ENCODE measurements at regions not wholly inside any gene's neighbourhood (a gene's known extent, or its start where the extent isn't known, plus 50 kb on each side); places are given as distances from the start of the nearest gene placed in this dataset.
"Not testable (repeated sequence)": the region's sequence is repeated elsewhere in the genome, so short reads cannot be mapped to it uniquely, and the experiment has no call there.

- DNase-seq (ENCODE audit: low spot score), result no peak
Observed at GRCh38 chr5:153367466-153367865, 123.0 kb upstream of the GRIA1 start.

GRCh38 chr5:153372425-153373129 is 117.9 kb upstream of the GRIA1 start:
- DNase-seq (ENCODE audit: low spot score), result no peak

DNA sequence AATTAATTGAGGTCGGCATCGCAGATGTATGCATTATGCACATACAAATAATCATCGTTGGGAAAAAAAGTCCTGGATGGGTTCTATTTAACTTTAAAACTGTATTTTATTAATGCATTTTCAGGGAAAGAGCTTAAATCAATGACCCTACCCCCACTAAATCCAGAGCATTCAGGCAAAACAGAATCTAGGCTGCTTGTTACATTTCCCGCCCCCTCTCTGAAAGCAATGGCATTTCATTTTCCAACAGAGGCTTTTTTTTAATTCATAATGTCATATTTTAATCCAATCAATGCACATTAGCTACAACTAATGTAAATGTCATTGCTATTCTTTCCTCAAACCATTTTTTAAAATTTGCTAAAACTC is 117.4 kb upstream of the GRIA1 start:
- no peak for DNase-seq (ENCODE audit: low spot score)

GRCh38 chr5:153381630-153382029 is 108.8 kb upstream of the GRIA1 start:
- DNase-seq (ENCODE audit: low spot score), result not testable (repeated sequence)

DNA sequence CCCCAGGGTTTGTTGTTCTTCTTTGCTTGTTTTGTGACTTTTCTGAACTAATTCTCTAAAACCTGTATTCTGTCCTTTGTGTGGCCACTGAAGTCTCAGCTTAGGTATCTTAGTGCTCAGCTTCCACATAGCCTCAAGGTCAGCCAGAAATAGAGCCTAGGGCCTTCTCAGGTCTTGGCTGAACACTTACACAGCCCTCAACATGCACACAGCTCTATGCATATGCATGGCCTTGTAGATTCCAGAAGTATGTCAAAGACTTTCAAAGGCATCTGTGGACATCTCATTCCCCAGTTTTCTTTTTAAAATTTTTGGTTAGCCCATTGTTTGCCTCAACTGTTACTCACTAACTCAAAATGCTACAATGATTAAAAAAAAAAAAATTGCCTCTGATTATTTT is 99.9 kb upstream of the GRIA1 start:
- DNase-seq (ENCODE audit: low spot score), result no peak

GRCh38 chr5:153399595-153399994 is 90.9 kb upstream of the GRIA1 start:
- DNase-seq (ENCODE audit: low spot score), result no peak

- DNase-seq (ENCODE audit: low spot score), result no peak
Observed at GRCh38 chr5:153400931-153401330, 89.5 kb upstream of the GRIA1 start.

DNA sequence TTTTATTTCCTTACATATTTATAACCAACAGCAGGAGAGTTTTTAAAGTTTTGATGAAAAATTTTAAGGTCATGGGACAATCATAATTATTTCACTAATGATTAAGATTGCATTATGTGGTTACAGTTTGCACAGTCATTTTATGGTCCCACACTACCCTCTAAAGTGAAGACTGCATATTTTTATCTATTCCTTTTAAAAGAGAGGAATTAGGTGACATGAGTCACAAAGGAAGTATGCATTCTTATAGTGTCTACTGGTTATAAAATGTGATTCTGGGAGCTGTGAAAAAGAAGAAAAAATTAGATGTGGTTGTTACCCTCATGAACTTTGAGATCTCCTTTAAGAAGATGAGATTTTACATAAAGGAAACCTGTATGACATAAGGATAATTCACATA is 87.9 kb upstream of the GRIA1 start:
- DNase-seq (ENCODE audit: low spot score), result no peak

DNA sequence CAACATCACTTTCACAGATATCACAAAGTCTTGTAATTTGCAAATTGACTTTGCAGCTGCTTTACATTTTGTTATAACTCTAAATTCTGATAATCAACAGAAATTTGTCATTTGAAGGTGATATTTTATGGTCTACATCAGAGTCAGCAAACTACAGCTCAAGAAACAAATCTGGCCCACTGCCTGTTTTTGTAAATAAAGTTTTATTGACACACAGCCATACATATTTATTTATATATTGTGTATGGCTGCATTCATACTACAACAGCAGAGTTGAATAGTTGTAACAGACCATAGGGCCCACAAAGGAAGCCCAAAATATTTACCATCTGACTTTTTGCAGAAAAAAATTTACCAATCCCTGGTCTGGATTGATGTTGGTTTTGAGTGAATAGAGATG is 87.0 kb upstream of the GRIA1 start:
- no peak for DNase-seq (ENCODE audit: low spot score)

GRCh38 chr5:153404747-153405146 is 85.7 kb upstream of the GRIA1 start:
- no peak for DNase-seq (ENCODE audit: low spot score)

- no peak for DNase-seq (ENCODE audit: low spot score)
Observed at GRCh38 chr5:153421676-153422075, 68.8 kb upstream of the GRIA1 start.

- DNase-seq (ENCODE audit: low spot score), result no peak
Observed at GRCh38 chr5:153425914-153426313, 64.6 kb upstream of the GRIA1 start.

GRCh38 chr5:153429761-153430380 is 60.6 kb upstream of the GRIA1 start:
- DNase-seq (ENCODE audit: low spot score), result no peak

DNA sequence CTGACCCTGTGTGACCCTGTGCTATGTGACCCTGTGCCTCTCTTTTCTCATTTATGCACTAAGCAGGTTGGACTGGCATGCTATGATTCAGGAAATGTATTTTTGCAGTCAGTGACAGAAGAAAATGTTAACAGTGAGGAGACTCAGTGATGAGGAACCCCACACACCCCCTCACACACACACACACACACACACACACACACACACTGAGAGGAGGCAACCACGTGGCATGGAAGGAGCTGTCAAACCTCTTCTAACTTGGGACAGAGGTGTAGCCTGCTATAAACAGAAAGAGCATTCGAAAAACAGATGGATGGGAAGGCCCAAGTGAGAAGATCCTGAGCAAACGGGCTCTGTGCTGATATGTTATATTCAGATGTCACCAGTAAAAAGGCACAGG is 57.9 kb upstream of the GRIA1 start:
- DNase-seq (ENCODE audit: low spot score), result no peak

- no peak for DNase-seq (ENCODE audit: low spot score)
Observed at GRCh38 chr5:153437251-153437650, 53.2 kb upstream of the GRIA1 start.

DNA sequence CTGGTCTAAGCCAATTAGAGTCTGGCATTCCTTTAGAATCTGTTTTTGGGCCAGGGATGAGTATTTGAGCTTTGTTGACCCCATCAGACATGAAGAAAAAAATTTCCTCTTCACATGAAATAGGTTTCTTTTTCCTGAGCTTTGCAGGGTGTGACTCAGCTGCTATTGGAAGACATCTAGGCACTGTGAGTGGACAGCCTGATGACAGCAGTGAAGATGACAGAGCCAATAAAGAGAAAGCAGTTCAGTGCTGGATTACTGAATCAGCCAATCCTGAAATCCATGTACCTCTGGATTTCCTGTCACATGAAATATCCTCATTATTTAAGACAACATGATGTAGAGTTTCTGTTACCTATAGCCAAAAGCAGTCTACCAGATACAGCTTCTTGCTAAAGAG is 51.3 kb upstream of the GRIA1 start:
- DNase-seq (ENCODE audit: low spot score), result no peak

All from mucosa of gallbladder (tissue), 1 donor.